PFSK-1 (cell line): ENCODE measurements at regions not wholly inside any gene's neighbourhood (a gene's known extent, or its start where the extent isn't known, plus 50 kb on each side); places are given as distances from the start of the nearest gene placed in this dataset.

Experiments
- SIN3A ChIP-seq: IDR thresholded peaks from 2 replicates; pipeline ENCODE4 v1.6.1; 2012; ENCODE audit warnings: mild to moderate bottlenecking, low read length, moderate library complexity, borderline replicate concordance; ENCODE audit not compliant: insufficient read depth
- TAF1 ChIP-seq: IDR thresholded peaks from 2 replicates; pipeline ENCODE4 v1.6.1; 2012; ENCODE audit warnings: low read length, control low read depth, borderline replicate concordance; ENCODE audit not compliant: insufficient read depth

DNA sequence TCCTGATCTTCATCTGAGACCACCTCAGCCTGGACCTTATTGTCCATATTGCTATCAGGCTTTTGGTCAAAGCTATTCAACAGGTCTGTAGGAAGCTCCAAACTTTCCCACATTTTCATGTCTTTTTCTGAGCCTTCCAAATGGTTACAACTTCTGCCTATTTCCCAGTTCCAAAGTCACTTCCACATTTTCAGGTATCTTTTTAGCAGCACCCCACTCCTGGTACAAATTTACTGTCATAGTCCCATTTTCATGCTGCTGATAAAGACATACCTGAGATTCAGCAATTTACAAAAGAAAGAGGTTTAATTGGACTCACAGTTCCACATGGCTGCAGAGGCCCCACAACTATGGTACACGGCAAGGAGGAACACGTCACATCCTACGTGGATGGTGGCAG, 815.5 kb downstream of the KCNJ2 start:
- TF ChIP-seq TAF1 (no peak), SIN3A (no peak)
